H9 (cell line): ENCODE measurements at regions not wholly inside any gene's neighbourhood (a gene's known extent, or its start where the extent isn't known, plus 50 kb on each side); places are given as distances from the start of the nearest gene placed in this dataset.

Source experiments
- DNase-seq: peaks from one replicate; pipeline ENCODE4 v3.0.0-alpha.2; 2017
- H2AFZ ChIP-seq: one replicate; pipeline ENCODE4 v1.6.1; 2013; ENCODE audit warnings: mild to moderate bottlenecking, low read length, control low read depth, moderate library complexity
- H2AK5ac ChIP-seq: 2 replicates; pipeline ENCODE4 v1.6.1; 2013; ENCODE audit warnings: low read length, control low read depth, mixed read lengths; ENCODE audit not compliant: insufficient read length
- H2BK120ac ChIP-seq: one replicate; pipeline ENCODE4 v1.6.1; 2013; ENCODE audit warnings: low read depth, mild to moderate bottlenecking, low read length, control low read depth, inconsistent platforms; ENCODE audit not compliant: poor library complexity, severe bottlenecking
- H2BK12ac ChIP-seq: 2 replicates; pipeline ENCODE4 v1.6.1; 2013; ENCODE audit warnings: low read length, control low read depth, mixed read lengths, low read depth; ENCODE audit not compliant: insufficient read length
- H2BK15ac ChIP-seq: 2 replicates; pipeline ENCODE4 v1.6.1; 2013; ENCODE audit warnings: low read depth, low read length, control low read depth
- H2BK20ac ChIP-seq: one replicate; pipeline ENCODE4 v1.6.1; 2013; ENCODE audit warnings: low read depth, mild to moderate bottlenecking, low read length, control low read depth, inconsistent platforms; ENCODE audit not compliant: poor library complexity, severe bottlenecking
- H2BK5ac ChIP-seq: 2 replicates; pipeline ENCODE4 v1.6.1; 2013; ENCODE audit warnings: low read length, control low read depth, mixed read lengths; ENCODE audit not compliant: insufficient read length
- H3K14ac ChIP-seq: 2 replicates; pipeline ENCODE4 v1.6.1; 2013; ENCODE audit warnings: low read length, control low read depth; ENCODE audit not compliant: insufficient read depth
- H3K18ac ChIP-seq: 2 replicates; pipeline ENCODE4 v1.6.1; 2013; ENCODE audit warnings: low read depth, mild to moderate bottlenecking, mixed read lengths, low read length, control low read depth; ENCODE audit not compliant: insufficient read length
- H3K23ac ChIP-seq: 2 replicates; pipeline ENCODE4 v1.6.1; 2013; ENCODE audit warnings: low read length, control low read depth, mixed read lengths, low read depth; ENCODE audit not compliant: insufficient read length
- H3K23me2 ChIP-seq: 2 replicates; pipeline ENCODE4 v1.6.1; 2013; ENCODE audit warnings: low read depth, mild to moderate bottlenecking, mixed read lengths, low read length, control low read depth; ENCODE audit not compliant: insufficient read length, poor library complexity, severe bottlenecking
- H3K27ac ChIP-seq: 2 replicates; pipeline ENCODE4 v1.5.1; 2013; ENCODE audit warnings: low read length, control low read depth, mixed read lengths, low read depth; ENCODE audit not compliant: insufficient read length
- H3K27me3 ChIP-seq: 2 replicates; pipeline ENCODE4 v1.6.1; 2013; ENCODE audit warnings: low read length, control low read depth, inconsistent platforms; ENCODE audit not compliant: insufficient read depth
- H3K4ac ChIP-seq: 2 replicates; pipeline ENCODE4 v1.6.1; 2013; ENCODE audit warnings: low read depth, mild to moderate bottlenecking, control low read depth, inconsistent platforms, low read length, moderate library complexity
- H3K4me1 ChIP-seq: 2 replicates; pipeline ENCODE4 v1.6.1; 2013; ENCODE audit warnings: low read length, control low read depth, inconsistent platforms; ENCODE audit not compliant: insufficient read depth
- H3K4me2 ChIP-seq: 2 replicates; pipeline ENCODE4 v1.6.1; 2013; ENCODE audit warnings: low read length, control low read depth, mixed read lengths; ENCODE audit not compliant: insufficient read length, insufficient read depth
- H3K56ac ChIP-seq: 2 replicates; pipeline ENCODE4 v1.6.1; 2013; ENCODE audit warnings: low read depth, mild to moderate bottlenecking, mixed read lengths, low read length, control low read depth; ENCODE audit not compliant: insufficient read length
- H3K79me1 ChIP-seq: 2 replicates; pipeline ENCODE4 v1.6.1; 2013; ENCODE audit warnings: low read depth, mild to moderate bottlenecking, moderate library complexity, low read length, control low read depth, inconsistent platforms; ENCODE audit not compliant: insufficient read depth, poor library complexity, severe bottlenecking
- H3K79me2 ChIP-seq: 2 replicates; pipeline ENCODE4 v1.6.1; 2013; ENCODE audit warnings: low read length, control low read depth, inconsistent platforms; ENCODE audit not compliant: insufficient read depth
- H3K9ac ChIP-seq: 2 replicates; pipeline ENCODE4 v1.6.1; 2013; ENCODE audit warnings: low read length, control low read depth, mixed read lengths; ENCODE audit not compliant: insufficient read length; ENCODE audit errors: extremely low read depth
- H3K9me3 ChIP-seq: one replicate; pipeline ENCODE4 v1.6.1; 2013; ENCODE audit warnings: low read depth, low read length, inconsistent platforms; ENCODE audit not compliant: control insufficient read depth
- H3T11ph ChIP-seq: one replicate; pipeline ENCODE4 v1.6.1; 2013; ENCODE audit warnings: mild to moderate bottlenecking, low read length, control low read depth, inconsistent platforms
- H4K20me1 ChIP-seq: one replicate; pipeline ENCODE4 v1.6.1; 2013; ENCODE audit not compliant: control insufficient read depth, insufficient read length, insufficient read depth
- H4K5ac ChIP-seq: 2 replicates; pipeline ENCODE4 v1.6.1; 2013; ENCODE audit warnings: low read depth, mild to moderate bottlenecking, mixed read lengths, low read length, control low read depth; ENCODE audit not compliant: insufficient read length
- H4K8ac ChIP-seq: replicated peaks from 2 replicates; pipeline ENCODE4 v1.6.1; 2013; ENCODE audit warnings: low read length, control low read depth, mixed read lengths, low read depth; ENCODE audit not compliant: insufficient read length
- H4K91ac ChIP-seq: 2 replicates; pipeline ENCODE4 v1.6.1; 2013; ENCODE audit warnings: low read depth, mild to moderate bottlenecking, moderate library complexity, mixed read lengths, low read length, control low read depth; ENCODE audit not compliant: insufficient read length
- H3K27ac Mint-ChIP-seq, 3 experiments: 2 replicates in 2 of 3; 3 replicates in 1 of 3; pipeline ENCODE4 v1.8.0; 2020 to 2021; ENCODE audit warnings: mixed read lengths in 3 of 3, mild to moderate bottlenecking in 1 of 3, moderate library complexity in 1 of 3
- H3K27me3 Mint-ChIP-seq: 2 replicates; pipeline ENCODE4 v1.8.0; 2021; ENCODE audit warnings: low read depth, mild to moderate bottlenecking, moderate library complexity, mixed read lengths
- H3K36me3 Mint-ChIP-seq, 3 experiments: 2 replicates in 2 of 3; 3 replicates in 1 of 3; pipeline ENCODE4 v1.8.0; 2020 to 2021; ENCODE audit warnings: low read depth in 3 of 3, mixed read lengths in 3 of 3; ENCODE audit not compliant: insufficient read depth in 1 of 3
- H3K4me1 Mint-ChIP-seq, 2 experiments: 2 replicates each; pipeline ENCODE4 v1.8.0; 2020; ENCODE audit warnings: mixed read lengths in 2 of 2
- H3K4me3 Mint-ChIP-seq, 2 experiments: 2 replicates in 1 of 2; 3 replicates in 1 of 2; pipeline ENCODE4 v1.8.0; 2020 to 2021; ENCODE audit warnings: mild to moderate bottlenecking in 2 of 2, mixed read lengths in 2 of 2, moderate library complexity in 1 of 2
- H3K9me3 Mint-ChIP-seq, 2 experiments: 2 replicates in 1 of 2; 3 replicates in 1 of 2; pipeline ENCODE4 v1.8.0; 2020; ENCODE audit warnings: mild to moderate bottlenecking in 2 of 2, mixed read lengths in 2 of 2, moderate library complexity in 1 of 2
- CTCF ChIP-seq: fragments of 200-600 bp; sonication (generic); conservative IDR thresholded peaks from 3 replicates; pipeline ENCODE4 v1.8.0; 2021; ENCODE audit warnings: antibody characterized with exemption, mild to moderate bottlenecking
- WGBS: extraction: QIAGEN DNeasy Blood & Tissue Kit; methylation state at CpG from one replicate; pipeline ENCODE4 v1.1.7; 2013; ENCODE audit warnings: missing lambda C conversion rate, low lambda C conversion rate, mixed read lengths; ENCODE audit not compliant: insufficient read length; ENCODE audit errors: extremely low coverage; 5-methylcytosine and 5-hydroxymethylcytosine counted together

GRCh38 chr1:83632906-83633305 is 366.0 kb downstream of the TTLL7 start:
- H4K8ac ChIP-seq: no peak overlapping the region

More at GRCh38 chr1:83632906-83633305, 366.0 kb downstream of the TTLL7 start:
- no peaks in the 10 kb centered on the region for H4K20me1 ChIP-seq
- no peak overlapping the region for H2BK12ac ChIP-seq
- H3K79me2 ChIP-seq: no peaks in the 10 kb centered on the region
- no peaks in the 10 kb centered on the region for H3K27me3 ChIP-seq
- H4K91ac ChIP-seq: no peak overlapping the region
- H3K23ac ChIP-seq: no peak overlapping the region
- H3K79me1 ChIP-seq: no peaks in the 10 kb centered on the region
- peaks cover 9 to 19% of the 10 kb centered on the region in 2 experiments for H3K4me1 Mint-ChIP-seq
- H3K27ac ChIP-seq: no peak overlapping the region
- no peak overlapping the region for H2BK15ac ChIP-seq
- TF ChIP-seq CTCF: no peak
- H3K23me2 ChIP-seq: no peaks in the 10 kb centered on the region
- H2BK20ac ChIP-seq: no peak overlapping the region
- H3K9ac ChIP-seq: no peak overlapping the region
- no peak overlapping the region for H3K27ac Mint-ChIP-seq
- no peak overlapping the region for H2BK5ac ChIP-seq
- no peak overlapping the region for H3K4me3 Mint-ChIP-seq
- no peak overlapping the region for H4K5ac ChIP-seq
- no peaks in the 10 kb centered on the region; the same call in 1 of the 2 replicates for H3K4me1 ChIP-seq
- H3K27me3 Mint-ChIP-seq: no peaks in the 10 kb centered on the region
- no peak overlapping the region for H3K4me2 ChIP-seq
- no peak overlapping the region for H3K4ac ChIP-seq
- no peak overlapping the region for H3T11ph ChIP-seq
- H2AK5ac ChIP-seq: no peak overlapping the region
- no peak overlapping the region for H2AFZ ChIP-seq
- no peak for DNase-seq
- no peak overlapping the region for H3K18ac ChIP-seq
- no CpG with 5 or more reads among the region's 1 CpG for WGBS
- H3K56ac ChIP-seq: no peak overlapping the region
- H3K14ac ChIP-seq: no peak overlapping the region
- no peaks in the 10 kb centered on the region for H3K9me3 Mint-ChIP-seq
- no peak overlapping the region for H2BK120ac ChIP-seq
- H3K36me3 Mint-ChIP-seq: no peaks in the 10 kb centered on the region; a peak in 1 of 7 replicates
- H3K9me3 ChIP-seq: no peaks in the 10 kb centered on the region
